ENCODE measurements at regions not wholly inside any gene's neighbourhood (a gene's known extent, or its start where the extent isn't known, plus 50 kb on each side); places are given as distances from the start of the nearest gene placed in this dataset.

DNA sequence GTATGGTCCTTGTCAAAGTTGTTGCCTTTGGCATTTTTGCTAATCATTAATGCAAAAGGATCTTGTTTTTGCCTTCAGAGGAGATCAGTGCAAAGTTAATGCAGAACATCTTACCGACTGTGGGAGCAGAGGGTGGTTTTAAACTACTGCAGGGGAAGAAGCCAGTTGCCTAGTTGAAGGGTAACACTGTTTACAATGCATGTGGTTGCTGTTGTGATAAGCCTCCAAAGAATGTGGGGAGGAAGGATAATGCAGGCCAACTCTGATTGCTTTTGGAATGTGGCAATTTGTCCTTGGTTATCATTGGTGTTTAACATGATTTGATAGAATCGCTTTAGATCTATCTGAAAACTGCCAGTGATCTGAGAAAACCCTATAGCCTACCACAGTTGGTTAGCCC, 204.3 kb upstream of the TLL1 start:
- Histone ChIP-seq H3K9ac (ENCODE audit: low read depth in 1 of 2, low read length in 2 of 2) (no peak overlapping the region), H3K9me3 (ENCODE audit: control insufficient read depth in 4 of 4, low read length in 3 of 4) (no peaks in the 10 kb centered on the region), H3K27me3 (ENCODE audit: control insufficient read depth in 4 of 4, insufficient read depth in 4 of 4, low read length in 3 of 4) (no peaks in the 10 kb centered on the region), H3K27ac (ENCODE audit: low read depth in 1 of 2, low read length in 2 of 2) (no peak overlapping the region), H3K36me3 (ENCODE audit: control insufficient read depth in 4 of 4, insufficient read depth in 3 of 4, low read depth in 1 of 4, low read length in 3 of 4) (no peaks in the 10 kb centered on the region), H3K4me3 (ENCODE audit: low read depth in 1 of 3, low read length in 3 of 3) (no peak overlapping the region), H3K4me1 (ENCODE audit: control insufficient read depth in 4 of 4, insufficient read depth in 4 of 4, low read length in 3 of 4) (no peaks in the 10 kb centered on the region)
- 46% methylated on average over 2 of the region's 2 CpGs for WGBS
- TF ChIP-seq EGR1 (IDR thresholded peaks at IDR 0.05; ENCODE audit: low read depth in 2 of 2) (no peak), RAD21 (IDR thresholded peaks at IDR 0.05) (no peak), HNF4A (conservative IDR thresholded peaks at IDR 0.05) (no peak), FOXA2 (IDR thresholded peaks at IDR 0.05) (no peak), TAF1 (conservative IDR thresholded peaks at IDR 0.05) (no peak), YY1 (IDR thresholded peaks at IDR 0.05) (no peak)
- DNase-seq (ENCODE audit: low spot score), result no peak

- 78% methylated on average over 8 of the region's 8 CpGs for WGBS
- no peaks in the 10 kb centered on the region for H3K27me3 ChIP-seq (ENCODE audit: control insufficient read depth in 4 of 4, insufficient read depth in 4 of 4, low read length in 3 of 4)
- DNase-seq (ENCODE audit: low spot score), result no peak
- H3K9ac ChIP-seq (ENCODE audit: low read depth in 1 of 2, low read length in 2 of 2), result no peak overlapping the region
- H3K4me3 ChIP-seq (ENCODE audit: low read depth in 1 of 3, low read length in 3 of 3), result no peak overlapping the region
- H3K9me3 ChIP-seq (ENCODE audit: control insufficient read depth in 4 of 4, low read length in 3 of 4), result no peaks in the 10 kb centered on the region
- no peak for TF ChIP-seq REST (IDR thresholded peaks at IDR 0.05)
- no peak for TF ChIP-seq JUND (IDR thresholded peaks at IDR 0.05)
- no peak for TF ChIP-seq ZBTB33 (IDR thresholded peaks at IDR 0.05)
- TF ChIP-seq HNF4G (IDR thresholded peaks at IDR 0.05), result no peak
- TF ChIP-seq, protein P1, sequence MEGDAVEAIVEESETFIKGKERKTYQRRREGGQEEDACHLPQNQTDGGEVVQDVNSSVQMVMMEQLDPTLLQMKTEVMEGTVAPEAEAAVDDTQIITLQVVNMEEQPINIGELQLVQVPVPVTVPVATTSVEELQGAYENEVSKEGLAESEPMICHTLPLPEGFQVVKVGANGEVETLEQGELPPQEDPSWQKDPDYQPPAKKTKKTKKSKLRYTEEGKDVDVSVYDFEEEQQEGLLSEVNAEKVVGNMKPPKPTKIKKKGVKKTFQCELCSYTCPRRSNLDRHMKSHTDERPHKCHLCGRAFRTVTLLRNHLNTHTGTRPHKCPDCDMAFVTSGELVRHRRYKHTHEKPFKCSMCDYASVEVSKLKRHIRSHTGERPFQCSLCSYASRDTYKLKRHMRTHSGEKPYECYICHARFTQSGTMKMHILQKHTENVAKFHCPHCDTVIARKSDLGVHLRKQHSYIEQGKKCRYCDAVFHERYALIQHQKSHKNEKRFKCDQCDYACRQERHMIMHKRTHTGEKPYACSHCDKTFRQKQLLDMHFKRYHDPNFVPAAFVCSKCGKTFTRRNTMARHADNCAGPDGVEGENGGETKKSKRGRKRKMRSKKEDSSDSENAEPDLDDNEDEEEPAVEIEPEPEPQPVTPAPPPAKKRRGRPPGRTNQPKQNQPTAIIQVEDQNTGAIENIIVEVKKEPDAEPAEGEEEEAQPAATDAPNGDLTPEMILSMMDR (IDR thresholded peaks at IDR 0.05; ENCODE audit: low read depth, low read length, missing input control), result no peak
- TF ChIP-seq HNF4A (conservative IDR thresholded peaks at IDR 0.05), result no peak
- TF ChIP-seq YY1 (IDR thresholded peaks at IDR 0.05), result no peak
- no peak for TF ChIP-seq GABPA (IDR thresholded peaks at IDR 0.05 in 1 of 2, conservative IDR thresholded peaks at IDR 0.05 in 1 of 2)
- no peak for TF ChIP-seq TAF1 (conservative IDR thresholded peaks at IDR 0.05)
- TF ChIP-seq, protein P2, sequence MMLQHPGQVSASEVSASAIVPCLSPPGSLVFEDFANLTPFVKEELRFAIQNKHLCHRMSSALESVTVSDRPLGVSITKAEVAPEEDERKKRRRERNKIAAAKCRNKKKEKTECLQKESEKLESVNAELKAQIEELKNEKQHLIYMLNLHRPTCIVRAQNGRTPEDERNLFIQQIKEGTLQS (IDR thresholded peaks at IDR 0.05), result no peak
- no peak for TF ChIP-seq FOXA2 (IDR thresholded peaks at IDR 0.05)
- H3K36me3 ChIP-seq (ENCODE audit: control insufficient read depth in 4 of 4, insufficient read depth in 3 of 4, low read depth in 1 of 4, low read length in 3 of 4), result no peaks in the 10 kb centered on the region
- no peaks in the 10 kb centered on the region for H3K4me1 ChIP-seq (ENCODE audit: control insufficient read depth in 4 of 4, insufficient read depth in 4 of 4, low read length in 3 of 4)
- H3K27ac ChIP-seq (ENCODE audit: low read depth in 1 of 2, low read length in 2 of 2), result no peak overlapping the region
These were observed 196.0 kb upstream of the TLL1 start for GRCh38 chr4:165677081-165677480.
